A549 (cell line): ENCODE measurements at regions not wholly inside any gene's neighbourhood (a gene's known extent, or its start where the extent isn't known, plus 50 kb on each side); places are given as distances from the start of the nearest gene placed in this dataset.

ENCODE experiments used
- BHLHE40 ChIP-seq: IDR thresholded peaks from 2 replicates; pipeline ENCODE4 v1.6.1; 2012; ENCODE audit warnings: low read depth, low read length, inconsistent platforms
- ELK1 ChIP-seq: fragments of 150-350 bp; IDR thresholded peaks from 2 replicates; pipeline ENCODE4 v1.6.1; 2014; ENCODE audit warnings: low read depth, mild to moderate bottlenecking, low read length
- ESRRA ChIP-seq: fragments of 150-350 bp; IDR thresholded peaks from 2 replicates; pipeline ENCODE4 v1.6.1; 2014; ENCODE audit warnings: mild to moderate bottlenecking, low read length, borderline replicate concordance
- JUN ChIP-seq, 2 experiments: fragments of >200 bp; sonication (Bioruptor Twin); formaldehyde crosslinking; IDR thresholded peaks; 2 replicates in 1 of 2; 3 replicates in 1 of 2; pipeline ENCODE4 v1.6.1; 2016 to 2017
- POLR2A ChIP-seq: IDR thresholded peaks from 2 replicates; pipeline ENCODE4 v1.6.1; 2012; ENCODE audit warnings: mild to moderate bottlenecking, low read length
- USF2 ChIP-seq: fragments of 450-650 bp; IDR thresholded peaks from 2 replicates; pipeline ENCODE4 v1.6.1; 2014; ENCODE audit warnings: antibody characterized with exemption
- TF ChIP-seq, protein P1 (sequence below): fragments of 200-600 bp; sonication (generic); IDR thresholded peaks from 2 replicates; pipeline ENCODE4 v1.6.1; 2016; ENCODE audit warnings: antibody characterized with exemption, mild to moderate bottlenecking, moderate library complexity
- TF ChIP-seq, protein P2 (sequence below): fragments of >200 bp; sonication (Bioruptor Twin); formaldehyde crosslinking; IDR thresholded peaks from 3 replicates; pipeline ENCODE4 v1.5.1; 2016
- TF ChIP-seq, protein P3 (sequence below): IDR thresholded peaks from 2 replicates; pipeline ENCODE4 v1.6.1; 2012

- TF ChIP-seq POLR2A (no peak), ELK1 (no peak), BHLHE40 (no peak), JUN (IDR thresholded peaks at IDR 0.05) (no peak), USF2 (no peak), ESRRA (no peak)
- TF ChIP-seq, protein P1, sequence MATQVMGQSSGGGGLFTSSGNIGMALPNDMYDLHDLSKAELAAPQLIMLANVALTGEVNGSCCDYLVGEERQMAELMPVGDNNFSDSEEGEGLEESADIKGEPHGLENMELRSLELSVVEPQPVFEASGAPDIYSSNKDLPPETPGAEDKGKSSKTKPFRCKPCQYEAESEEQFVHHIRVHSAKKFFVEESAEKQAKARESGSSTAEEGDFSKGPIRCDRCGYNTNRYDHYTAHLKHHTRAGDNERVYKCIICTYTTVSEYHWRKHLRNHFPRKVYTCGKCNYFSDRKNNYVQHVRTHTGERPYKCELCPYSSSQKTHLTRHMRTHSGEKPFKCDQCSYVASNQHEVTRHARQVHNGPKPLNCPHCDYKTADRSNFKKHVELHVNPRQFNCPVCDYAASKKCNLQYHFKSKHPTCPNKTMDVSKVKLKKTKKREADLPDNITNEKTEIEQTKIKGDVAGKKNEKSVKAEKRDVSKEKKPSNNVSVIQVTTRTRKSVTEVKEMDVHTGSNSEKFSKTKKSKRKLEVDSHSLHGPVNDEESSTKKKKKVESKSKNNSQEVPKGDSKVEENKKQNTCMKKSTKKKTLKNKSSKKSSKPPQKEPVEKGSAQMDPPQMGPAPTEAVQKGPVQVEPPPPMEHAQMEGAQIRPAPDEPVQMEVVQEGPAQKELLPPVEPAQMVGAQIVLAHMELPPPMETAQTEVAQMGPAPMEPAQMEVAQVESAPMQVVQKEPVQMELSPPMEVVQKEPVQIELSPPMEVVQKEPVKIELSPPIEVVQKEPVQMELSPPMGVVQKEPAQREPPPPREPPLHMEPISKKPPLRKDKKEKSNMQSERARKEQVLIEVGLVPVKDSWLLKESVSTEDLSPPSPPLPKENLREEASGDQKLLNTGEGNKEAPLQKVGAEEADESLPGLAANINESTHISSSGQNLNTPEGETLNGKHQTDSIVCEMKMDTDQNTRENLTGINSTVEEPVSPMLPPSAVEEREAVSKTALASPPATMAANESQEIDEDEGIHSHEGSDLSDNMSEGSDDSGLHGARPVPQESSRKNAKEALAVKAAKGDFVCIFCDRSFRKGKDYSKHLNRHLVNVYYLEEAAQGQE = no peak
- TF ChIP-seq, protein P2, sequence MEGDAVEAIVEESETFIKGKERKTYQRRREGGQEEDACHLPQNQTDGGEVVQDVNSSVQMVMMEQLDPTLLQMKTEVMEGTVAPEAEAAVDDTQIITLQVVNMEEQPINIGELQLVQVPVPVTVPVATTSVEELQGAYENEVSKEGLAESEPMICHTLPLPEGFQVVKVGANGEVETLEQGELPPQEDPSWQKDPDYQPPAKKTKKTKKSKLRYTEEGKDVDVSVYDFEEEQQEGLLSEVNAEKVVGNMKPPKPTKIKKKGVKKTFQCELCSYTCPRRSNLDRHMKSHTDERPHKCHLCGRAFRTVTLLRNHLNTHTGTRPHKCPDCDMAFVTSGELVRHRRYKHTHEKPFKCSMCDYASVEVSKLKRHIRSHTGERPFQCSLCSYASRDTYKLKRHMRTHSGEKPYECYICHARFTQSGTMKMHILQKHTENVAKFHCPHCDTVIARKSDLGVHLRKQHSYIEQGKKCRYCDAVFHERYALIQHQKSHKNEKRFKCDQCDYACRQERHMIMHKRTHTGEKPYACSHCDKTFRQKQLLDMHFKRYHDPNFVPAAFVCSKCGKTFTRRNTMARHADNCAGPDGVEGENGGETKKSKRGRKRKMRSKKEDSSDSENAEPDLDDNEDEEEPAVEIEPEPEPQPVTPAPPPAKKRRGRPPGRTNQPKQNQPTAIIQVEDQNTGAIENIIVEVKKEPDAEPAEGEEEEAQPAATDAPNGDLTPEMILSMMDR = no peak
- TF ChIP-seq, protein P3, sequence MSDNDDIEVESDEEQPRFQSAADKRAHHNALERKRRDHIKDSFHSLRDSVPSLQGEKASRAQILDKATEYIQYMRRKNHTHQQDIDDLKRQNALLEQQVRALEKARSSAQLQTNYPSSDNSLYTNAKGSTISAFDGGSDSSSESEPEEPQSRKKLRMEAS = no peak
Measured at GRCh38 chr12:19896534-19896933, 457.2 kb downstream of the AEBP2 start.
